ENCODE measurements at regions not wholly inside any gene's neighbourhood (a gene's known extent, or its start where the extent isn't known, plus 50 kb on each side); places are given as distances from the start of the nearest gene placed in this dataset.

GRCh38 chr20:12057778-12058177, 140.1 kb downstream of the BTBD3 start:
- peak overlapping the region in 9 of 11 experiments; percentile 3 to 59 (median 45); a peak in 15 of 22 replicates for H3K4me2 ChIP-seq

GRCh38 chr20:12058216-12058615, 140.5 kb downstream of the BTBD3 start:
- H3K4me1 ChIP-seq = peaks cover 39 to 48% (median 45%) of the 10 kb centered on the region in 10 experiments
- peak overlapping the region in 4 of 11 experiments; percentile 2 to 54 (median 20); a peak in 6 of 22 replicates for H3K27ac ChIP-seq
- H3K36me3 ChIP-seq = 0 out of 22 replicates have a peak, but pooled peaks cover 0 to 3% (median 0%) of the 10 kb centered on the region in 11 experiments
- no peak overlapping the region for H3K4me3 ChIP-seq
- no peaks in the 10 kb centered on the region for H4K20me1 ChIP-seq
- peak overlapping the region; percentile 3 to 59 (median 41); a peak in 18 of 22 replicates for H3K4me2 ChIP-seq
- no peaks in the 10 kb centered on the region for H3K27me3 ChIP-seq
- H3K9me3 ChIP-seq (replicated peaks in 1 of 11) = peaks cover 0 to 29% (median 20%) of the 10 kb centered on the region in 11 experiments; a peak in 18 of 22 replicates
- TF ChIP-seq Cebpa-rat (IDR thresholded peaks at IDR 0.05) = no peak
- no peak overlapping the region for H3K9ac ChIP-seq

More at GRCh38 chr20:12057778-12058177, 140.1 kb downstream of the BTBD3 start:
- Histone ChIP-seq H3K9me3 (replicated peaks in 1 of 11) (peaks cover 0 to 29% (median 21%) of the 10 kb centered on the region in 11 experiments; a peak in 18 of 22 replicates), H3K4me3 (no peak overlapping the region), H3K27ac (peak overlapping the region in 3 of 11 experiments; percentile 2 to 54 (median 18); a peak in 2 of 22 replicates), H3K9ac (no peak overlapping the region), H4K20me1 (no peaks in the 10 kb centered on the region), H3K4me1 (peaks cover 43 to 53% (median 49%) of the 10 kb centered on the region in 10 experiments), H3K27me3 (no peaks in the 10 kb centered on the region), H3K36me3 (0 out of 22 replicates have a peak, but pooled peaks cover 0 to 3% (median 0%) of the 10 kb centered on the region in 11 experiments)
- TF ChIP-seq Cebpa-rat (IDR thresholded peaks at IDR 0.05) = no peak

- peaks cover 16 to 28% (median 23%) of the 10 kb centered on the region in 10 experiments; a peak in 18 of 20 replicates for H3K4me1 ChIP-seq
- no peak for TF ChIP-seq Cebpa-rat (IDR thresholded peaks at IDR 0.05)
- H3K9me3 ChIP-seq (replicated peaks in 1 of 11) = peaks cover 25 to 53% (median 45%) of the 10 kb centered on the region in 11 experiments
- no peak overlapping the region for H3K4me3 ChIP-seq
- no peak overlapping the region for H3K4me2 ChIP-seq
- no peaks in the 10 kb centered on the region for H3K27me3 ChIP-seq
- no peak overlapping the region for H3K27ac ChIP-seq
- H4K20me1 ChIP-seq = no peaks in the 10 kb centered on the region
- peaks cover 0 to 10% (median 0%) of the 10 kb centered on the region in 11 experiments; a peak in 3 of 22 replicates for H3K36me3 ChIP-seq
- no peak overlapping the region for H3K9ac ChIP-seq
Measured at GRCh38 chr20:12061466-12061865, 143.8 kb downstream of the BTBD3 start.

- Histone ChIP-seq H3K27ac (no peak overlapping the region), H3K4me1 (peaks cover 6 to 15% (median 9%) of the 10 kb centered on the region in 10 experiments; a peak in 17 of 20 replicates), H4K20me1 (no peaks in the 10 kb centered on the region), H3K27me3 (no peaks in the 10 kb centered on the region), H3K4me2 (no peak overlapping the region), H3K9me3 (replicated peaks in 1 of 11) (peaks cover 25 to 56% (median 48%) of the 10 kb centered on the region in 11 experiments), H3K36me3 (peaks cover 0 to 10% (median 0%) of the 10 kb centered on the region in 11 experiments; a peak in 3 of 22 replicates), H3K9ac (no peak overlapping the region), H3K4me3 (no peak overlapping the region)
- TF ChIP-seq Cebpa-rat (IDR thresholded peaks at IDR 0.05) = no peak
Measured at GRCh38 chr20:12063106-12063684, 145.5 kb downstream of the BTBD3 start.

GRCh38 chr20:12064540-12064939, 146.8 kb downstream of the BTBD3 start:
- no peaks in the 10 kb centered on the region for H4K20me1 ChIP-seq
- peaks cover 0 to 8% (median 0%) of the 10 kb centered on the region in 10 experiments; a peak in 2 of 20 replicates for H3K4me1 ChIP-seq
- H3K36me3 ChIP-seq = peaks cover 0 to 8% (median 0%) of the 10 kb centered on the region in 11 experiments; a peak in 3 of 22 replicates
- H3K4me3 ChIP-seq = no peak overlapping the region
- TF ChIP-seq Cebpa-rat (IDR thresholded peaks at IDR 0.05) = no peak
- no peak overlapping the region for H3K9ac ChIP-seq
- H3K27me3 ChIP-seq = no peaks in the 10 kb centered on the region
- H3K9me3 ChIP-seq (replicated peaks in 1 of 11) = peaks cover 25 to 47% (median 40%) of the 10 kb centered on the region in 11 experiments
- H3K27ac ChIP-seq = no peak overlapping the region
- H3K4me2 ChIP-seq = no peak overlapping the region

GRCh38 chr20:12067686-12068085, 150.0 kb downstream of the BTBD3 start:
- Histone ChIP-seq H3K9ac (no peak overlapping the region), H3K4me2 (no peak overlapping the region), H3K27me3 (no peaks in the 10 kb centered on the region), H4K20me1 (no peaks in the 10 kb centered on the region), H3K9me3 (replicated peaks in 1 of 11) (peaks cover 25 to 33% (median 30%) of the 10 kb centered on the region in 11 experiments), H3K4me1 (peaks cover 0 to 8% (median 0%) of the 10 kb centered on the region in 10 experiments; a peak in 2 of 20 replicates), H3K27ac (no peak overlapping the region), H3K4me3 (no peak overlapping the region), H3K36me3 (peaks cover 0 to 7% (median 0%) of the 10 kb centered on the region in 11 experiments; a peak in 3 of 22 replicates)
- no peak for TF ChIP-seq Cebpa-rat (IDR thresholded peaks at IDR 0.05)

- Histone ChIP-seq H3K27ac (no peak overlapping the region), H3K9ac (no peak overlapping the region), H3K36me3 (peaks cover 0 to 7% (median 0%) of the 10 kb centered on the region in 11 experiments; a peak in 3 of 22 replicates), H3K4me1 (peaks cover 0 to 8% (median 0%) of the 10 kb centered on the region in 10 experiments; a peak in 2 of 20 replicates), H3K4me2 (no peak overlapping the region), H4K20me1 (no peaks in the 10 kb centered on the region), H3K4me3 (no peak overlapping the region), H3K9me3 (replicated peaks in 1 of 11) (peaks cover 25 to 33% (median 30%) of the 10 kb centered on the region in 11 experiments), H3K27me3 (no peaks in the 10 kb centered on the region)
- no peak for TF ChIP-seq Cebpa-rat (IDR thresholded peaks at IDR 0.05)
Measured at GRCh38 chr20:12068121-12068520, 150.4 kb downstream of the BTBD3 start.

- Histone ChIP-seq H3K4me1 (peaks cover 0 to 18% (median 0%) of the 10 kb centered on the region in 10 experiments; a peak in 5 of 20 replicates), H3K4me3 (no peak overlapping the region), H3K9me3 (replicated peaks in 1 of 11) (peaks cover 22 to 31% (median 25%) of the 10 kb centered on the region in 11 experiments), H3K4me2 (no peak overlapping the region), H3K36me3 (peaks cover 0 to 7% (median 0%) of the 10 kb centered on the region in 11 experiments; a peak in 3 of 22 replicates), H3K27ac (no peak overlapping the region), H4K20me1 (no peaks in the 10 kb centered on the region), H3K27me3 (no peaks in the 10 kb centered on the region), H3K9ac (no peak overlapping the region)
- TF ChIP-seq Cebpa-rat (IDR thresholded peaks at IDR 0.05) = no peak
Measured at GRCh38 chr20:12069181-12069580, 151.5 kb downstream of the BTBD3 start.

- peaks cover 0 to 29% (median 0%) of the 10 kb centered on the region in 10 experiments; a peak in 4 of 20 replicates for H3K4me1 ChIP-seq
- H4K20me1 ChIP-seq = no peaks in the 10 kb centered on the region
- H3K27me3 ChIP-seq = no peaks in the 10 kb centered on the region
- TF ChIP-seq Cebpa-rat (IDR thresholded peaks at IDR 0.05) = no peak
- H3K9ac ChIP-seq = no peak overlapping the region
- peak overlapping the region in 3 of 11 experiments; percentile 10 to 21 (median 13); a peak in 2 of 22 replicates for H3K4me2 ChIP-seq
- H3K27ac ChIP-seq = no peak overlapping the region
- no peak overlapping the region for H3K4me3 ChIP-seq
- no peaks in the 10 kb centered on the region for H3K36me3 ChIP-seq
- peaks cover 0 to 21% (median 0%) of the 10 kb centered on the region in 11 experiments; a peak in 5 of 22 replicates for H3K9me3 ChIP-seq (replicated peaks in 1 of 11)
Measured at GRCh38 chr20:12072221-12072953, 154.7 kb downstream of the BTBD3 start.

Measured in BLaER1 treated with 17β-estradiol and CSF1 and Interleukin-3, amounts not matched to agents 10 nM and 100 nM (cell line).